Upper lobe of left lung (tissue), 4 donors: ENCODE measurements at regions not wholly inside any gene's neighbourhood (a gene's known extent, or its start where the extent isn't known, plus 50 kb on each side); places are given as distances from the start of the nearest gene placed in this dataset.

Experiments used
- CTCF ChIP-seq, 6 experiments: fragments of 450-650 bp in 4 of 6; fragments of 200-600 bp in 2 of 6; sonication (generic) in 2 of 6; IDR thresholded peaks; one replicate each; pipeline ENCODE4 v1.5.1; 2016 to 2019; ENCODE audit warnings: antibody characterized with exemption in 6 of 6
- EP300 ChIP-seq, 4 donors: sonication (generic); formaldehyde crosslinking; IDR thresholded peaks; one replicate each; pipeline ENCODE4 v1.5.1; 2017; ENCODE audit warnings: antibody characterized with exemption in 4 of 4, control low read depth in 2 of 4
- POLR2A ChIP-seq, 4 donors: fragments of 450-650 bp; IDR thresholded peaks; one replicate each; pipeline ENCODE4 v1.5.1; 2016 to 2017; ENCODE audit warnings: antibody characterized with exemption in 4 of 4, mild to moderate bottlenecking in 2 of 4
- POLR2AphosphoS5 ChIP-seq, 2 donors: sonication (generic); formaldehyde crosslinking; IDR thresholded peaks; one replicate each; pipeline ENCODE4 v1.5.1; 2017; ENCODE audit warnings: antibody characterized with exemption in 2 of 2

GRCh38 chr5:44574678-44575077 is 185.5 kb upstream of the FGF10 start:
- no peak for TF ChIP-seq EP300 (IDR thresholded peaks at IDR 0.05)
- TF ChIP-seq POLR2AphosphoS5 (IDR thresholded peaks at IDR 0.05), result no peak
- no peak for TF ChIP-seq CTCF (IDR thresholded peaks at IDR 0.05)
- no peak for TF ChIP-seq POLR2A (IDR thresholded peaks at IDR 0.05)
